ENCODE measurements at regions not wholly inside any gene's neighbourhood (a gene's known extent, or its start where the extent isn't known, plus 50 kb on each side); places are given as distances from the start of the nearest gene placed in this dataset.

DNA sequence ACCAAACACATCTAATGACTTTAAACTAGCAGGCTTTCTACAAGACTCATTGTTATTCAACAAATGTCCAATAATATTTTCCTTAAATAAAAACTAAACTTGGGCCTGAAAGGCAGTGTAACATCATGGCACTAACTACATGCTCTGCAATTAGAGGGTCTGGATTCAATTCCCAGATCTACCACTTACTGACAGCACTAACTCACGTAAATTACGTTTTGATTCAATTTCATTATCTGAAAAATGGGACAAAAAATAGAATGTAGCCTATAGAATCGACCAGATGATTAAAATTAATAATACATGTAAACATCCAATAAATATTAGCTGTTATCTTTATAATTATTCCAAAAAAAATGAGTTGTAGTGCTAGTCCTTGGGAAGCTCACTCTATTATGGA, 98.0 kb upstream of the DDX18 start:
- TF ChIP-seq, protein P1, sequence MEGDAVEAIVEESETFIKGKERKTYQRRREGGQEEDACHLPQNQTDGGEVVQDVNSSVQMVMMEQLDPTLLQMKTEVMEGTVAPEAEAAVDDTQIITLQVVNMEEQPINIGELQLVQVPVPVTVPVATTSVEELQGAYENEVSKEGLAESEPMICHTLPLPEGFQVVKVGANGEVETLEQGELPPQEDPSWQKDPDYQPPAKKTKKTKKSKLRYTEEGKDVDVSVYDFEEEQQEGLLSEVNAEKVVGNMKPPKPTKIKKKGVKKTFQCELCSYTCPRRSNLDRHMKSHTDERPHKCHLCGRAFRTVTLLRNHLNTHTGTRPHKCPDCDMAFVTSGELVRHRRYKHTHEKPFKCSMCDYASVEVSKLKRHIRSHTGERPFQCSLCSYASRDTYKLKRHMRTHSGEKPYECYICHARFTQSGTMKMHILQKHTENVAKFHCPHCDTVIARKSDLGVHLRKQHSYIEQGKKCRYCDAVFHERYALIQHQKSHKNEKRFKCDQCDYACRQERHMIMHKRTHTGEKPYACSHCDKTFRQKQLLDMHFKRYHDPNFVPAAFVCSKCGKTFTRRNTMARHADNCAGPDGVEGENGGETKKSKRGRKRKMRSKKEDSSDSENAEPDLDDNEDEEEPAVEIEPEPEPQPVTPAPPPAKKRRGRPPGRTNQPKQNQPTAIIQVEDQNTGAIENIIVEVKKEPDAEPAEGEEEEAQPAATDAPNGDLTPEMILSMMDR (IDR thresholded peaks at IDR 0.05; ENCODE audit: insufficient read depth, low read depth, low read length), result no peak
- no peak for DNase-seq (ENCODE audit: low read depth)
- H3K4me3 ChIP-seq (ENCODE audit: low read depth, low read length), result no peak overlapping the region

DNA sequence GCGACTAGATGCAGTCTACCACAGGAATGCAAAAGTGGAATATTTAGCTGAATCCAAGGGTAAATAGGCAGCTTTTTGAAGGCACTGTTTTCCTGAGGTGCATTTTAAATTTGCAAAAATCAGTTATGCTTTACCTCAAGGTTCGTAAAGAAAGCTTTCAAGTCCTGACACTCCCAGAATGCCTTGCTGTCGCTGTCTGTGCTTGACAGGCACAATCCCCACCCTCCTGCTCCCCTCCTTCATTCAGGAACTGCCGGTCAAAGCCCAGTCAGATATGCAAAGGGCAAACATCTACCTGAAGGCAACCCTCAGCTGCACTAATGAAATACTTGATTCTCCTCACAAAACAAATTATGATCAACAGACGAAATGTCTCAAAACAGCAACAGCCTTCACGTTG, 97.4 kb upstream of the DDX18 start:
- DNase-seq (ENCODE audit: low read depth), result no peak
- no peak overlapping the region for H3K4me3 ChIP-seq (ENCODE audit: low read depth, low read length)
- TF ChIP-seq, protein P1 (IDR thresholded peaks at IDR 0.05; ENCODE audit: insufficient read depth, low read depth, low read length), result no peak

DNA sequence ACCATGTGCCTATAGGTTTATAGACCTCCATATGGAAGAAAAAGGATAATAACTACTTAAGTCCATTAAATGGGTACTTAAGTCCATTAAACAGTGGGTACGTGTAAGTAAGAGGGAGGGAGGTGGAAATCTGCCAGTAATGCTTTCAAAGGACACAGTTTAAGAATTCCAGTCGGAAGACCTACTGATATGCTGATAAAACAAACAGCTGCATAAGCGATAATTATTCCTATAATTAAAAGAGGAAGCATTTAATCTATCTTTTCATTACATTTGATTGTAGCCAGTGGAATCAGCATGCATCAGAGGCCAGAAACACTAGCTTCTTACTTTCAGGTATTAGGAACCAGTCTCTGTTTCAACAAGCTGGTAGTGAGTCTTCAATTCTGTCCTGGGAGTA, 96.4 kb upstream of the DDX18 start:
- no peak for DNase-seq (ENCODE audit: low read depth)
- H3K4me3 ChIP-seq (ENCODE audit: low read depth, low read length), result no peak overlapping the region
- TF ChIP-seq, protein P1 (IDR thresholded peaks at IDR 0.05; ENCODE audit: insufficient read depth, low read depth, low read length), result no peak

- TF ChIP-seq, protein P1 (IDR thresholded peaks at IDR 0.05; ENCODE audit: insufficient read depth, low read depth, low read length), result no peak
- H3K4me3 ChIP-seq (ENCODE audit: low read depth, low read length), result no peak overlapping the region
- DNase-seq (ENCODE audit: low read depth), result no peak
Observed at GRCh38 chr2:117720765-117721164, 93.7 kb upstream of the DDX18 start.

GRCh38 chr2:117723483-117723882, 91.0 kb upstream of the DDX18 start:
- DNase-seq (ENCODE audit: low read depth), result no peak
- no peak overlapping the region for H3K4me3 ChIP-seq (ENCODE audit: low read depth, low read length)
- TF ChIP-seq, protein P1 (IDR thresholded peaks at IDR 0.05; ENCODE audit: insufficient read depth, low read depth, low read length), result no peak

DNA sequence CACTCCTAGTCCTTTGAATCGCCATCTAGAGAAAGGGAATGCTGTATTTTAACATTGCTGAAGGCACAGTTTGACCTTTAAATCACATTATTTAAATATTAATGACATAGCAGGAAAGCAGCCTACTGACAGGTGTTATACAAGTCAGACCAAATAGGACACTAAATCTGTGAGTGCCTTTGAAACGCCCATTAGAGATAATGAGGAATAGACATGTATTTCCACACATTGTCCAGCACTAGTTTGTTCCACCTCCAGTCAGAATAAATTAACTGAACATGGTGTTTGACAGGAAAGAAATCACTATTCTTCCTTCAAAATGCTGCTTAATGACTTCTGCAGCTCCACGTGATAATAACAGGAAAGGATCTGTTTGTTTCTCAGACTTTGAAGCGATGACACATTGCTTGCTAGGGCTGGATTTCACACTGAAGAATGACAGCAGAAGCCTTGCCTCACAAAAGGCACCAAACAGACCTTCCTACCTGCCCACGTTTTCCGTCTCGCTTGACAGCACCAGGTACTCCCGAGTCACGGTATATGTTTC, 90.5 kb upstream of the DDX18 start:
- TF ChIP-seq, protein P1 (IDR thresholded peaks at IDR 0.05; ENCODE audit: insufficient read depth, low read depth, low read length), result no peak
- no peak overlapping the region for H3K4me3 ChIP-seq (ENCODE audit: low read depth, low read length)
- no peak for DNase-seq (ENCODE audit: low read depth)

DNA sequence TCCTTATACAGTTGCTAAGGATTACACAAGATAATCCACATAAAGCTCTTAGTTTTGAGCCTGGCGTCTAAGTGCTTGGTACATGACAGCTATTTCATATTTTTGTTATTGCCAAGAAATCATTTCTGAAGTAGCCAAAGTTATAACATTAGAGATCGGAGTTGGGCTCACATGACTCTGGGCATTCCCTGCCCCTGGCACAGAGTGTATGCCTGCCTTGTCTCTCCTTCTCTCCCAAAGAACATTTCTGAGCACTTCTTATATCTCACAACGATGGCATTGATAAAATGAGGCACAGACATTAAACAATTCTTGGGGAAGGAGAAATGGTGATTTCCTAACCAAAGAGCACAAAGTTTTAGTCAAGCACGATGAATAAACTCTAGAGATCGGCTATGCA, 87.7 kb upstream of the DDX18 start:
- no peak for DNase-seq (ENCODE audit: low read depth)
- TF ChIP-seq, protein P1 (IDR thresholded peaks at IDR 0.05; ENCODE audit: insufficient read depth, low read depth, low read length), result no peak
- no peak overlapping the region for H3K4me3 ChIP-seq (ENCODE audit: low read depth, low read length)
